NCI-H82 (cell line): ENCODE measurements at regions not wholly inside any gene's neighbourhood (a gene's known extent, or its start where the extent isn't known, plus 50 kb on each side); places are given as distances from the start of the nearest gene placed in this dataset.

Source experiments
- DNase-seq: peaks from one replicate; lab custom pipeline; 2025; lab: John Stamatoyannopoulos, UW

GRCh38 chr10:107915215-107915610, 750.7 kb upstream of the SORCS1 start:
- peak; percentile 51 for DNase-seq

- DNase-seq, result peak; percentile 51
Observed at GRCh38 chr10:107914450-107915214, 750.1 kb upstream of the SORCS1 start.

GRCh38 chr10:107913317-107914294, 749.1 kb upstream of the SORCS1 start:
- DNase-seq, result no peak

- peak; percentile 16 for DNase-seq
Observed at GRCh38 chr10:107901076-107901475, 736.6 kb upstream of the SORCS1 start.

- DNase-seq, result no peak
Observed at GRCh38 chr10:107900131-107900530, 735.6 kb upstream of the SORCS1 start.

GRCh38 chr10:107899502-107900062, 735.1 kb upstream of the SORCS1 start:
- DNase-seq, result no peak

GRCh38 chr10:107899075-107899474, 734.6 kb upstream of the SORCS1 start:
- DNase-seq, result no peak

- DNase-seq, result no peak
Observed at GRCh38 chr10:107898392-107898791, 733.9 kb upstream of the SORCS1 start.

GRCh38 chr10:107894516-107894915, 730.0 kb upstream of the SORCS1 start:
- no peak for DNase-seq

- no peak for DNase-seq
Observed at GRCh38 chr10:107889105-107889504, 724.6 kb upstream of the SORCS1 start.

- no peak for DNase-seq
Observed at GRCh38 chr10:107880185-107880584, 715.7 kb upstream of the SORCS1 start.

GRCh38 chr10:107873007-107873406, 708.5 kb upstream of the SORCS1 start:
- no peak for DNase-seq

GRCh38 chr10:107865691-107866090, 701.2 kb upstream of the SORCS1 start:
- peak; percentile 21 for DNase-seq

- DNase-seq, result no peak
Observed at GRCh38 chr10:107859065-107859464, 694.6 kb upstream of the SORCS1 start.

GRCh38 chr10:107856047-107856315, 691.5 kb upstream of the SORCS1 start:
- no peak for DNase-seq

- DNase-seq, result no peak
Observed at GRCh38 chr10:107855301-107856046, 691.0 kb upstream of the SORCS1 start.

GRCh38 chr10:107848726-107849360, 684.3 kb upstream of the SORCS1 start:
- no peak for DNase-seq

- DNase-seq, result no peak
Observed at GRCh38 chr10:107847620-107848019, 683.1 kb upstream of the SORCS1 start.

- no peak for DNase-seq
Observed at GRCh38 chr10:107834706-107835105, 670.2 kb upstream of the SORCS1 start.

- DNase-seq, result no peak
Observed at GRCh38 chr10:107831772-107832171, 667.3 kb upstream of the SORCS1 start.

- DNase-seq, result no peak
Observed at GRCh38 chr10:107829161-107829560, 664.7 kb upstream of the SORCS1 start.

GRCh38 chr10:107826171-107826570, 661.7 kb upstream of the SORCS1 start:
- DNase-seq, result no peak
